Loucy (cell line): ENCODE measurements at regions not wholly inside any gene's neighbourhood (a gene's known extent, or its start where the extent isn't known, plus 50 kb on each side); places are given as distances from the start of the nearest gene placed in this dataset.

Experiments used
- H2AFZ ChIP-seq: fragments of 200-600 bp; sonication (generic); 2 replicates; pipeline ENCODE4 v1.6.0; 2016; ENCODE audit warnings: antibody characterized with exemption, mild to moderate bottlenecking, low read length, moderate library complexity
- H3F3A ChIP-seq: fragments of 200-600 bp; 2 replicates; pipeline ENCODE4 v1.6.0; 2016; ENCODE audit warnings: antibody characterized with exemption, low read depth, mild to moderate bottlenecking
- H3K27me3 ChIP-seq: fragments of 200-600 bp; sonication (generic); 2 replicates; pipeline ENCODE4 v1.6.1; 2014; ENCODE audit warnings: low read length, mild to moderate bottlenecking; ENCODE audit not compliant: insufficient read depth, poor library complexity, severe bottlenecking
- H3K36me3 ChIP-seq: fragments of 200-600 bp; sonication (generic); 2 replicates; pipeline ENCODE4 v1.6.1; 2016; ENCODE audit warnings: low read length; ENCODE audit not compliant: insufficient read depth
- H3K4me1 ChIP-seq: fragments of 200-600 bp; sonication (generic); 2 replicates; pipeline ENCODE4 v1.5.1; 2014; ENCODE audit warnings: low read length, mild to moderate bottlenecking; ENCODE audit not compliant: insufficient read depth, poor library complexity, severe bottlenecking
- H3K4me2 ChIP-seq: fragments of 200-600 bp; sonication (generic); 2 replicates; pipeline ENCODE4 v1.6.0; 2014; ENCODE audit warnings: antibody characterized with exemption, low read length, low read depth, mild to moderate bottlenecking; ENCODE audit not compliant: poor library complexity, severe bottlenecking
- H3K4me3 ChIP-seq: fragments of 200-600 bp; sonication (generic); 2 replicates; pipeline ENCODE4 v1.5.1; 2014; ENCODE audit warnings: low read length, mild to moderate bottlenecking, mixed read lengths; ENCODE audit not compliant: poor library complexity, severe bottlenecking
- H3K79me2 ChIP-seq: fragments of 200-600 bp; sonication (generic); 2 replicates; pipeline ENCODE4 v1.6.1; 2014; ENCODE audit warnings: low read length; ENCODE audit not compliant: insufficient read depth
- H3K9ac ChIP-seq: fragments of 200-600 bp; sonication (generic); 2 replicates; pipeline ENCODE4 v1.6.0; 2014; ENCODE audit warnings: mild to moderate bottlenecking, low read depth, low read length, moderate library complexity; ENCODE audit not compliant: poor library complexity, severe bottlenecking
- H3K9me2 ChIP-seq: fragments of 200-600 bp; sonication (generic); replicated peaks from 2 replicates; pipeline ENCODE4 v1.6.1; 2016; ENCODE audit warnings: low read depth, low read length, mixed read lengths
- H3K9me3 ChIP-seq: fragments of 200-600 bp; sonication (generic); 2 replicates; pipeline ENCODE4 v1.6.1; 2014; ENCODE audit warnings: mild to moderate bottlenecking, antibody characterized with exemption, low read length, low read depth; ENCODE audit not compliant: insufficient read depth
- H4K20me1 ChIP-seq: fragments of 200-600 bp; sonication (generic); 2 replicates; pipeline ENCODE4 v1.6.0; 2014; ENCODE audit warnings: antibody characterized with exemption, low read length, mild to moderate bottlenecking; ENCODE audit not compliant: insufficient read depth, poor library complexity, severe bottlenecking
- CTCF ChIP-seq: fragments of 200-600 bp; sonication (generic); conservative IDR thresholded peaks from 2 replicates; pipeline ENCODE4 v1.5.1; 2014; ENCODE audit warnings: mild to moderate bottlenecking, antibody characterized with exemption, low read length
- EZH2phosphoT487 ChIP-seq: fragments of 200-600 bp; IDR thresholded peaks from 2 replicates; pipeline ENCODE4 v1.6.1; 2018; ENCODE audit warnings: antibody characterized with exemption, mild to moderate bottlenecking, moderate library complexity, borderline replicate concordance

GRCh38 chr11:42576318-42576717, 735.5 kb upstream of the API5 start:
- TF ChIP-seq EZH2phosphoT487 (no peak), CTCF (no peak)
- Histone ChIP-seq H3K36me3 (no peaks in the 10 kb centered on the region), H3K9me3 (no peaks in the 10 kb centered on the region), H3F3A (no peaks in the 10 kb centered on the region), H3K4me1 (no peaks in the 10 kb centered on the region), H2AFZ (no peak overlapping the region), H3K9ac (no peak overlapping the region), H3K4me2 (no peak overlapping the region), H4K20me1 (no peaks in the 10 kb centered on the region), H3K9me2 (no peaks in the 10 kb centered on the region), H3K27me3 (no peaks in the 10 kb centered on the region), H3K79me2 (no peaks in the 10 kb centered on the region), H3K4me3 (no peak overlapping the region)

GRCh38 chr11:42589286-42589685, 722.5 kb upstream of the API5 start:
- H3F3A ChIP-seq, result no peaks in the 10 kb centered on the region
- no peak overlapping the region for H3K4me2 ChIP-seq
- H4K20me1 ChIP-seq, result no peaks in the 10 kb centered on the region
- H3K4me3 ChIP-seq, result no peak overlapping the region
- H3K79me2 ChIP-seq, result no peaks in the 10 kb centered on the region
- no peaks in the 10 kb centered on the region for H3K27me3 ChIP-seq
- no peaks in the 10 kb centered on the region for H3K4me1 ChIP-seq
- no peak overlapping the region for H3K9ac ChIP-seq
- H2AFZ ChIP-seq, result no peak overlapping the region
- TF ChIP-seq EZH2phosphoT487, result no peak
- TF ChIP-seq CTCF, result no peak
- H3K36me3 ChIP-seq, result no peaks in the 10 kb centered on the region
- H3K9me2 ChIP-seq, result no peaks in the 10 kb centered on the region
- no peaks in the 10 kb centered on the region for H3K9me3 ChIP-seq

GRCh38 chr11:42591841-42592240, 720.0 kb upstream of the API5 start:
- Histone ChIP-seq H3K9ac (no peak overlapping the region), H2AFZ (no peak overlapping the region), H3K4me2 (no peak overlapping the region), H3K4me3 (no peak overlapping the region), H3K9me3 (no peaks in the 10 kb centered on the region), H3K36me3 (no peaks in the 10 kb centered on the region), H3K9me2 (no peaks in the 10 kb centered on the region), H3F3A (no peaks in the 10 kb centered on the region), H3K79me2 (no peaks in the 10 kb centered on the region), H4K20me1 (no peaks in the 10 kb centered on the region), H3K27me3 (no peaks in the 10 kb centered on the region), H3K4me1 (no peaks in the 10 kb centered on the region)
- no peak for TF ChIP-seq CTCF
- TF ChIP-seq EZH2phosphoT487, result no peak
